ENCODE measurements at regions not wholly inside any gene's neighbourhood (a gene's known extent, or its start where the extent isn't known, plus 50 kb on each side); places are given as distances from the start of the nearest gene placed in this dataset.

DNA sequence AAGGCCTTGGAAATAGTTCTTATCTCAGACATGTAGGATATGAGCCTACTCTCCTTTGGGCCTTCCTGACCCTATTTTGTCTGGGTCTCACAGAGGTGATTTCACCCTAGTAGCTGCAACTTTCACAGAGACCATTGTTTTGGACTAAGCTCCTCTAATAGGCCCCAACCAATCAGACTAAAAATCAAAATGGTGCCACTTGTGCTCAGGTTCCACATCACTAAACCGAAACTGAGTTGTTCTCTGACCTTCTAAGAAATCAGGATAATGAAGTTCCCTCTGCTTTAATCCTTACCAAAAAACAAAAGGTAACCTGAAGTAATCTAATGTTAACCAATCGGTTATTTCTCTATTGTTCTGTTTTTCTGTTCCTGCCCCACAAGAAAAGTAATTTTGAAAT lies 143.6 kb downstream of the CD24 start (continued):
- TF ChIP-seq HBP1 (CRISPR knock-in tag; IDR thresholded peaks at IDR 0.05) (no peak), POLR3G (IDR thresholded peaks at IDR 0.05; ENCODE audit: extremely low read depth, insufficient read length, insufficient replicate concordance) (no peak), JUND (IDR thresholded peaks at IDR 0.05; ENCODE audit: borderline replicate concordance, low read depth, low read length) (no peak), JUND (tag; IDR thresholded peaks at IDR 0.05; ENCODE audit: borderline replicate concordance, low read depth, low read length) (0 out of 3 replicates have a peak, but pooled peaks have one; percentile 20), CHCHD3 (CRISPR knock-in tag; IDR thresholded peaks at IDR 0.05) (no peak), TOE1 (IDR thresholded peaks at IDR 0.05; ENCODE audit: borderline replicate concordance) (no peak), TOE1 (CRISPR knock-in tag; IDR thresholded peaks at IDR 0.05; ENCODE audit: borderline replicate concordance, low read depth) (no peak), BRCA1 (IDR thresholded peaks at IDR 0.05) (no peak), BRCA1 (CRISPR knock-in tag; IDR thresholded peaks at IDR 0.05) (no peak), NEUROD1 (IDR thresholded peaks at IDR 0.05; ENCODE audit: borderline replicate concordance, low read depth, low read length, partially characterized antibody) (no peak), BDP1 (IDR thresholded peaks at IDR 0.05; ENCODE audit: insufficient read depth, insufficient read length) (no peak), XRCC4 (IDR thresholded peaks at IDR 0.05; ENCODE audit: extremely low read depth, insufficient read depth, insufficient read length) (no peak), ZSCAN32 (CRISPR knock-in tag; IDR thresholded peaks at IDR 0.05) (0 out of 2 replicates have a peak, but pooled peaks have one; percentile 17), SMARCB1 (IDR thresholded peaks at IDR 0.05; ENCODE audit: insufficient read length, low read depth) (no peak), U2AF2 (optimal IDR thresholded peaks at IDR 0.05; ENCODE audit: low read depth, low read length) (no peak), STAG1 (CRISPR knock-in tag; IDR thresholded peaks at IDR 0.05; ENCODE audit: borderline replicate concordance) (no peak), ZNF561 (CRISPR knock-in tag; conservative IDR thresholded peaks at IDR 0.05) (no peak), CC2D1A (IDR thresholded peaks at IDR 0.05) (no peak), ZNF717 (CRISPR knock-in tag; IDR thresholded peaks at IDR 0.05) (no peak), CBX5 (IDR thresholded peaks at IDR 0.05; ENCODE audit: borderline replicate concordance, low read depth) (no peak)
- TF ChIP-seq, protein P1, sequence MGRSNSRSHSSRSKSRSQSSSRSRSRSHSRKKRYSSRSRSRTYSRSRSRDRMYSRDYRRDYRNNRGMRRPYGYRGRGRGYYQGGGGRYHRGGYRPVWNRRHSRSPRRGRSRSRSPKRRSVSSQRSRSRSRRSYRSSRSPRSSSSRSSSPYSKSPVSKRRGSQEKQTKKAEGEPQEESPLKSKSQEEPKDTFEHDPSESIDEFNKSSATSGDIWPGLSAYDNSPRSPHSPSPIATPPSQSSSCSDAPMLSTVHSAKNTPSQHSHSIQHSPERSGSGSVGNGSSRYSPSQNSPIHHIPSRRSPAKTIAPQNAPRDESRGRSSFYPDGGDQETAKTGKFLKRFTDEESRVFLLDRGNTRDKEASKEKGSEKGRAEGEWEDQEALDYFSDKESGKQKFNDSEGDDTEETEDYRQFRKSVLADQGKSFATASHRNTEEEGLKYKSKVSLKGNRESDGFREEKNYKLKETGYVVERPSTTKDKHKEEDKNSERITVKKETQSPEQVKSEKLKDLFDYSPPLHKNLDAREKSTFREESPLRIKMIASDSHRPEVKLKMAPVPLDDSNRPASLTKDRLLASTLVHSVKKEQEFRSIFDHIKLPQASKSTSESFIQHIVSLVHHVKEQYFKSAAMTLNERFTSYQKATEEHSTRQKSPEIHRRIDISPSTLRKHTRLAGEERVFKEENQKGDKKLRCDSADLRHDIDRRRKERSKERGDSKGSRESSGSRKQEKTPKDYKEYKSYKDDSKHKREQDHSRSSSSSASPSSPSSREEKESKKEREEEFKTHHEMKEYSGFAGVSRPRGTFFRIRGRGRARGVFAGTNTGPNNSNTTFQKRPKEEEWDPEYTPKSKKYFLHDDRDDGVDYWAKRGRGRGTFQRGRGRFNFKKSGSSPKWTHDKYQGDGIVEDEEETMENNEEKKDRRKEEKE (IDR thresholded peaks at IDR 0.05; ENCODE audit: borderline replicate concordance in 1 of 2, control insufficient read depth in 1 of 2, low read depth in 2 of 2, low read length in 1 of 2), result no peak
- TF ChIP-seq, protein P2, sequence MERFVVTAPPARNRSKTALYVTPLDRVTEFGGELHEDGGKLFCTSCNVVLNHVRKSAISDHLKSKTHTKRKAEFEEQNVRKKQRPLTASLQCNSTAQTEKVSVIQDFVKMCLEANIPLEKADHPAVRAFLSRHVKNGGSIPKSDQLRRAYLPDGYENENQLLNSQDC (CRISPR knock-in tag; IDR thresholded peaks at IDR 0.05), result no peak
- TF ChIP-seq, protein P3, sequence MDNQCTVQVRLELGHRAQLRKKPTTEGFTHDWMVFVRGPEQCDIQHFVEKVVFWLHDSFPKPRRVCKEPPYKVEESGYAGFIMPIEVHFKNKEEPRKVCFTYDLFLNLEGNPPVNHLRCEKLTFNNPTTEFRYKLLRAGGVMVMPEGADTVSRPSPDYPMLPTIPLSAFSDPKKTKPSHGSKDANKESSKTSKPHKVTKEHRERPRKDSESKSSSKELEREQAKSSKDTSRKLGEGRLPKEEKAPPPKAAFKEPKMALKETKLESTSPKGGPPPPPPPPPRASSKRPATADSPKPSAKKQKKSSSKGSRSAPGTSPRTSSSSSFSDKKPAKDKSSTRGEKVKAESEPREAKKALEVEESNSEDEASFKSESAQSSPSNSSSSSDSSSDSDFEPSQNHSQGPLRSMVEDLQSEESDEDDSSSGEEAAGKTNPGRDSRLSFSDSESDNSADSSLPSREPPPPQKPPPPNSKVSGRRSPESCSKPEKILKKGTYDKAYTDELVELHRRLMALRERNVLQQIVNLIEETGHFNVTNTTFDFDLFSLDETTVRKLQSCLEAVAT (IDR thresholded peaks at IDR 0.05), result no peak

Measured in K562 (cell line).